ENCODE measurements at regions not wholly inside any gene's neighbourhood (a gene's known extent, or its start where the extent isn't known, plus 50 kb on each side); places are given as distances from the start of the nearest gene placed in this dataset.

- POLR2A ChIA-PET = no interaction called here
- H3K36me3 ChIP-seq (ENCODE audit: control insufficient read depth, insufficient read depth, low read length) = no peaks in the 10 kb centered on the region
- H3K9me3 ChIP-seq (ENCODE audit: control insufficient read depth, insufficient read depth, low read depth, low read length) = no peaks in the 10 kb centered on the region
- in situ Hi-C loops (cut with HindIII; ENCODE audit: low pct_unique_long_range_greater_than_20kb, low sequenced_read_pairs) (no loop called here), intact Hi-C loops (cut with micrococcal nuclease; ENCODE audit: unreplicated experiment) (no loop called here)
- TF ChIP-seq CTCF (IDR thresholded peaks at IDR 0.05) (no peak), SIN3A (IDR thresholded peaks at IDR 0.05; ENCODE audit: borderline replicate concordance, insufficient read depth, low read depth, low read length) (no peak), REST (IDR thresholded peaks at IDR 0.05; ENCODE audit: insufficient read depth in 1 of 2, low read depth in 2 of 2, low read length in 1 of 2) (no peak), TCF7L2 (IDR thresholded peaks at IDR 0.05; ENCODE audit: low read depth, low read length) (no peak), POLR2AphosphoS5 (IDR thresholded peaks at IDR 0.05; ENCODE audit: low read depth, low read length) (no peak)
- no peaks in the 10 kb centered on the region for H3K4me1 ChIP-seq (ENCODE audit: control insufficient read depth, insufficient read depth, low read length)
- CTCF ChIA-PET = no interaction called here
- no TSS peak for BruUV-seq (replicated peaks)
- ATAC-seq = no peak
- H3K4me3 ChIP-seq (ENCODE audit: low read depth in 2 of 2, low read length in 2 of 2) = no peak overlapping the region
- no peak for DNase-seq (ENCODE audit: low read depth, low spot score)
- no peak overlapping the region for H3K27ac ChIP-seq (ENCODE audit: low read length)
- no peaks in the 10 kb centered on the region for H3K27me3 ChIP-seq (ENCODE audit: control insufficient read depth, insufficient read depth, low read length)
These were observed 105.7 kb upstream of the C10orf90 start for GRCh38 chr10:126776168-126776567.

GRCh38 chr10:126777714-126778113 lies 107.2 kb upstream of the C10orf90 start:
- Histone ChIP-seq H3K4me3 (ENCODE audit: low read depth in 2 of 2, low read length in 2 of 2) (no peak overlapping the region), H3K27ac (ENCODE audit: low read length) (no peak overlapping the region), H3K9me3 (ENCODE audit: control insufficient read depth, insufficient read depth, low read depth, low read length) (no peaks in the 10 kb centered on the region), H3K4me1 (ENCODE audit: control insufficient read depth, insufficient read depth, low read length) (no peaks in the 10 kb centered on the region), H3K36me3 (ENCODE audit: control insufficient read depth, insufficient read depth, low read length) (no peaks in the 10 kb centered on the region), H3K27me3 (ENCODE audit: control insufficient read depth, insufficient read depth, low read length) (0 out of 2 replicates have a peak, but pooled peaks cover 2% of the 10 kb centered on the region)
- intact Hi-C loops (cut with micrococcal nuclease; ENCODE audit: unreplicated experiment) = no loop called here
- CTCF ChIA-PET = no interaction called here
- no peak for ATAC-seq
- no TSS peak for BruUV-seq (replicated peaks)
- POLR2A ChIA-PET = no interaction called here
- no peak for TF ChIP-seq POLR2AphosphoS5 (IDR thresholded peaks at IDR 0.05; ENCODE audit: low read depth, low read length)
- TF ChIP-seq TCF7L2 (IDR thresholded peaks at IDR 0.05; ENCODE audit: low read depth, low read length) = no peak
- no peak for TF ChIP-seq REST (IDR thresholded peaks at IDR 0.05; ENCODE audit: insufficient read depth in 1 of 2, low read depth in 2 of 2, low read length in 1 of 2)
- no peak for TF ChIP-seq CTCF (IDR thresholded peaks at IDR 0.05)
- no peak for TF ChIP-seq SIN3A (IDR thresholded peaks at IDR 0.05; ENCODE audit: borderline replicate concordance, insufficient read depth, low read depth, low read length)
- in situ Hi-C loops (cut with HindIII; ENCODE audit: low pct_unique_long_range_greater_than_20kb, low sequenced_read_pairs) = no loop called here
- DNase-seq (ENCODE audit: low read depth, low spot score) = no peak

Data from Panc1 (cell line).